Amniotic stem cell (primary cell): ENCODE measurements at regions not wholly inside any gene's neighbourhood (a gene's known extent, or its start where the extent isn't known, plus 50 kb on each side); places are given as distances from the start of the nearest gene placed in this dataset.
"Not testable (repeated sequence)": the region's sequence is repeated elsewhere in the genome, so short reads cannot be mapped to it uniquely, and the experiment has no call there.

Experiments
- DNase-seq: peaks from one replicate; lab custom pipeline; 2025; lab: John Stamatoyannopoulos, UW

- no peak for DNase-seq
Measured at GRCh38 chr7:120186688-120187087, 86.3 kb upstream of the KCND2 start.

- no peak for DNase-seq
Measured at GRCh38 chr7:120189623-120190022, 83.4 kb upstream of the KCND2 start.

GRCh38 chr7:120190109-120190508 is 82.9 kb upstream of the KCND2 start:
- no peak for DNase-seq

- DNase-seq: no peak
Measured at GRCh38 chr7:120190566-120190965, 82.4 kb upstream of the KCND2 start.

- not testable (repeated sequence) for DNase-seq
Measured at GRCh38 chr7:120191423-120191822, 81.6 kb upstream of the KCND2 start.

GRCh38 chr7:120201290-120201689 is 71.7 kb upstream of the KCND2 start:
- no peak for DNase-seq

- no peak for DNase-seq
Measured at GRCh38 chr7:120205101-120205500, 67.9 kb upstream of the KCND2 start.

GRCh38 chr7:120207037-120207436 is 65.9 kb upstream of the KCND2 start:
- DNase-seq: no peak

GRCh38 chr7:120215654-120216053 is 57.3 kb upstream of the KCND2 start:
- DNase-seq: no peak

GRCh38 chr7:120216947-120217346 is 56.0 kb upstream of the KCND2 start:
- DNase-seq: no peak

GRCh38 chr7:120218712-120219111 is 54.3 kb upstream of the KCND2 start:
- no peak for DNase-seq

GRCh38 chr7:120221666-120222065 is 51.3 kb upstream of the KCND2 start:
- DNase-seq: no peak
